Common myeloid progenitor, CD34-positive (primary cell): ENCODE measurements at regions not wholly inside any gene's neighbourhood (a gene's known extent, or its start where the extent isn't known, plus 50 kb on each side); places are given as distances from the start of the nearest gene placed in this dataset.

ENCODE experiments used
- CTCF ChIA-PET: fragments of 350-600 bp; sonication (Branson Sonifier 250); formaldehyde crosslinking; loops from one replicate; lab custom pipeline; 2021; ENCODE audit warnings: antibody characterized with exemption; lab: Charles Lee
- POLR2A ChIA-PET: fragments of 350-600 bp; sonication (Branson Sonifier 250); formaldehyde crosslinking; loops from one replicate; lab custom pipeline; 2021; ENCODE audit warnings: antibody characterized with exemption; lab: Charles Lee
- DNase-seq, 3 donors: peaks; one replicate each; pipeline versions ENCODE4 v3.0.0 to v3.0.0-alpha.2; 2013
- H3K27ac ChIP-seq, 2 experiments: 1 replicate in 1 of 2; 2 replicates in 1 of 2; pipeline ENCODE4 v1.7.0; 2013; ENCODE audit warnings: inconsistent platforms in 2 of 2, low read length in 2 of 2, mild to moderate bottlenecking in 2 of 2, low read depth in 1 of 2, moderate library complexity in 1 of 2; ENCODE audit not compliant: severe bottlenecking in 2 of 2, insufficient read depth in 1 of 2, poor library complexity in 1 of 2
- H3K27me3 ChIP-seq, 5 experiments: replicated peaks in 2 of 5; 1 replicate in 3 of 5; 2 replicates in 2 of 5; pipeline versions ENCODE4 v1.6.1 to v1.7.0; 2013; ENCODE audit warnings: low read length in 4 of 5, mild to moderate bottlenecking in 2 of 5, moderate library complexity in 2 of 5, inconsistent platforms in 1 of 5; ENCODE audit not compliant: insufficient read depth in 5 of 5, control insufficient read depth in 4 of 5
- H3K36me3 ChIP-seq, 4 experiments: 1 replicate in 2 of 4; 2 replicates in 2 of 4; pipeline versions ENCODE4 v1.6.1 to v1.7.0; 2013; ENCODE audit warnings: low read length in 3 of 4, control low read depth in 1 of 4, mild to moderate bottlenecking in 1 of 4; ENCODE audit not compliant: control insufficient read depth in 4 of 4, insufficient read depth in 4 of 4
- H3K4me1 ChIP-seq, 4 experiments: 1 replicate in 3 of 4; 2 replicates in 1 of 4; pipeline versions ENCODE4 v1.6.1 to v1.7.1; 2013; ENCODE audit warnings: low read length in 3 of 4, mild to moderate bottlenecking in 3 of 4, control low read depth in 1 of 4, inconsistent platforms in 1 of 4, moderate library complexity in 1 of 4; ENCODE audit not compliant: control insufficient read depth in 4 of 4, insufficient read depth in 4 of 4; ENCODE audit errors: control extremely low read depth in 1 of 4
- H3K4me3 ChIP-seq, 7 experiments: 1 replicate in 4 of 7; 2 replicates in 3 of 7; pipeline versions ENCODE4 v1.5.1 to v1.7.0; 2013; ENCODE audit warnings: mild to moderate bottlenecking in 7 of 7, low read length in 6 of 7, moderate library complexity in 6 of 7, inconsistent platforms in 2 of 7, low read depth in 2 of 7, control low read depth in 1 of 7; ENCODE audit not compliant: insufficient read depth in 4 of 7, control insufficient read depth in 1 of 7; ENCODE audit errors: extremely low read depth in 1 of 7
- H3K9me3 ChIP-seq, 5 experiments: 1 replicate in 4 of 5; 2 replicates in 1 of 5; pipeline versions ENCODE4 v1.6.1 to v1.7.1; 2013; ENCODE audit warnings: low read length in 4 of 5, mild to moderate bottlenecking in 2 of 5, inconsistent platforms in 1 of 5, low read depth in 1 of 5, moderate library complexity in 1 of 5; ENCODE audit not compliant: control insufficient read depth in 4 of 5, insufficient read depth in 2 of 5; ENCODE audit errors: control extremely low read depth in 1 of 5
- WGBS: methylation state at CpG from one replicate; pipeline ENCODE4 v1.1.5; 2013; ENCODE audit not compliant: insufficient coverage; 5-methylcytosine and 5-hydroxymethylcytosine counted together

DNA sequence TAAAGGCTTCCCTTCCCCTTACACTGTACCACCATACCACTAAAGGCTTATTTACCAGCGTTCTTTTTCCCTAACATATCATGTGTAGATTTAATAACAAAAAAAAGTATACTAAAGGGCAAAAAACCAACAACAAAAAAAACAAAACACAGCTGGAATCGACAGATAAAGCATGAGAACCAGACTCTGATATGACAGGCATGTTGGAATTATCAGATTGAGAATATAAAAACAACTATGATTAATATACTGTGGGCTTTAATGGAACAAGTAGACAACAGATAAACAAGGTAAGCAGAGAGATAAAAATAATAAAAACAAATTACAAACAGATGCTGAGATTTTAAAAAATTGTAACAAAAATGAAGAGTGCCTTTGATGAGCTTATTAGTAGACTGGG, 754.1 kb upstream of the MDGA2 start:
- H3K27ac ChIP-seq, result no peak overlapping the region
- CTCF ChIA-PET, result no interaction called here
- POLR2A ChIA-PET, result no interaction called here
- no CpG with 5 or more reads among the region's 2 CpGs for WGBS
- no peak overlapping the region for H3K4me3 ChIP-seq
- no peaks in the 10 kb centered on the region for H3K4me1 ChIP-seq
- no peaks in the 10 kb centered on the region for H3K9me3 ChIP-seq
- no peaks in the 10 kb centered on the region for H3K36me3 ChIP-seq
- no peaks in the 10 kb centered on the region for H3K27me3 ChIP-seq
- no peak for DNase-seq

DNA sequence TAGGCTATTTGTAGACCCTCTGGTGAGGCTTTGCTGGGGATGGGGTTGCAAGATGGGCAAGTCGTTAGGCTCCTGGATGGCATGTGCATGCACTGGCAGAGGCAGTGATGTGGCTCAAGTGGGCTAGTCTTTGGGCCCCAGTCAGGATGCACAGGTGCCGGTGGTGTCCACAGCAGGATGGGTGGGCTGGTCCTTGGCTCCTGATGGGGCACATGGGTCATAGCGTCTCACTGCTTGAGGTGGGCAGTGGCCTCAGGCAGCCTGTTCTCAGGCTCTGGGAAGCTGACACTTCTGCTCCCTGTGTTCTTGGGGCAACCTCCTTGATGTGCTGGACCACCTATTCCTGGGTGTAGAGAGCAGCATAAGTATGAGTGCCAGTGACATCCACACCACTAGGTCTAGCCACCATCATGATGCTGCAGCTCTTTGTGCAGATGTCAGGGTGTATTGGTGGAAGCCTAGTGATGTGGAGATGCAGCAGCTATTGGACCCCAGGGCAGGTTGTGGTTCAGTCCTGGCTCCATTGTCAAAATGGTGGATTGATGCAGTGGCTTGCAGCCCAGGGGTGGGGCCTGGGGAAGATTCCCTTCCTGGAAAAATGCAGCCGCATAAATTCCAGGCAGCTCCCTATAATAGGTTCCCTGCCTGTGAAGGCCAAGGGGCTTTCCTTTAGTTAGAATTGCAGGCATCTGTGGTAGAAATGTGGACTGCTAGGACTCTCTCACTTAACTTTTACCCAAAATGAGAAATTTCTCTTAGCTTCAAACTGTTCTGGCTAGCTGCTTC, 742.5 kb upstream of the MDGA2 start:
- H3K4me3 ChIP-seq, result no peak overlapping the region
- POLR2A ChIA-PET, result no interaction called here
- H3K36me3 ChIP-seq, result no peaks in the 10 kb centered on the region
- H3K4me1 ChIP-seq, result no peaks in the 10 kb centered on the region
- no peak for DNase-seq
- no peaks in the 10 kb centered on the region for H3K27me3 ChIP-seq
- CTCF ChIA-PET, result no interaction called here
- H3K9me3 ChIP-seq, result peaks cover 0 to 5% (median 0%) of the 10 kb centered on the region in 5 experiments
- H3K27ac ChIP-seq, result no peak overlapping the region
- 100% methylated on average over 3 of the region's 4 CpGs for WGBS

GRCh38 chr14:48401321-48401720, 725.9 kb upstream of the MDGA2 start:
- no peaks in the 10 kb centered on the region for H3K4me1 ChIP-seq
- peaks cover 0 to 2% (median 0%) of the 10 kb centered on the region in 5 experiments for H3K9me3 ChIP-seq
- H3K27me3 ChIP-seq, result no peaks in the 10 kb centered on the region
- POLR2A ChIA-PET, result no interaction called here
- H3K36me3 ChIP-seq, result no peaks in the 10 kb centered on the region
- 78% methylated on average over 1 of the region's 1 CpG for WGBS
- H3K4me3 ChIP-seq, result no peak overlapping the region
- CTCF ChIA-PET, result interaction anchor here (0.6 kb wide), 1 partner anchor 753 kb away, joined by 3 read pairs; no protein-coding TSS in a partner anchor
- no peak overlapping the region for H3K27ac ChIP-seq
- no peak for DNase-seq

GRCh38 chr14:48398675-48399282, 723.4 kb upstream of the MDGA2 start:
- peak; percentile 11 to 35 (median 27) for DNase-seq
- H3K27me3 ChIP-seq, result no peaks in the 10 kb centered on the region
- H3K4me3 ChIP-seq, result no peak overlapping the region
- no peaks in the 10 kb centered on the region for H3K36me3 ChIP-seq
- WGBS, result 78% methylated on average over 1 of the region's 2 CpGs
- POLR2A ChIA-PET, result no interaction called here
- no peaks in the 10 kb centered on the region for H3K4me1 ChIP-seq
- H3K9me3 ChIP-seq, result no peaks in the 10 kb centered on the region
- no peak overlapping the region for H3K27ac ChIP-seq
- CTCF ChIA-PET, result no interaction called here

GRCh38 chr14:48391661-48392060, 716.3 kb upstream of the MDGA2 start:
- POLR2A ChIA-PET, result no interaction called here
- peaks cover 0 to 2% (median 0%) of the 10 kb centered on the region in 5 experiments for H3K27me3 ChIP-seq
- H3K27ac ChIP-seq, result no peak overlapping the region
- no peaks in the 10 kb centered on the region for H3K4me1 ChIP-seq
- no peak for DNase-seq
- 95% methylated on average over 2 of the region's 5 CpGs for WGBS
- no peak overlapping the region for H3K4me3 ChIP-seq
- CTCF ChIA-PET, result no interaction called here
- no peaks in the 10 kb centered on the region for H3K36me3 ChIP-seq
- no peaks in the 10 kb centered on the region for H3K9me3 ChIP-seq

DNA sequence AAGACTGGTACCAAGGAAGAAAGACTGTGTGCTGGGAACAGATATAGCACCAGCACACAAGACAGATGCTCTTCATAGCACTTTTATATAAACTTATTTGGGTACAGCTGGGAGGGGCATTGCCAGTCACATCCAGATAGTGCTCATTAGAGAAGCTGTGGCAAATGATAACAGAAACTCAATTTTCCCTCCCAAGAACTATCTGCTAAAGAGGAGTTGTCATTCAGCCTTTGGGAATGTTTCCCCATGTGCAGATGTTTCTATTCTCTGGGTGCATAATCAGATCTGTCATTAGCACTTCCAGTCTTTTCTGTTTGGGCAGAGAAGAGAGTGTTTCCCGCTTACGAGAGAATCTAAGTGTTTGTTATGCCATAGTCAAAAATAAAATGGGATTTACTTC, 714.9 kb upstream of the MDGA2 start:
- CTCF ChIA-PET, result no interaction called here
- Histone ChIP-seq H3K36me3 (no peaks in the 10 kb centered on the region), H3K4me3 (no peak overlapping the region), H3K4me1 (no peaks in the 10 kb centered on the region), H3K27ac (no peak overlapping the region), H3K9me3 (no peaks in the 10 kb centered on the region), H3K27me3 (peaks cover 0 to 2% (median 0%) of the 10 kb centered on the region in 5 experiments)
- no peak for DNase-seq
- POLR2A ChIA-PET, result no interaction called here
- no CpG with 5 or more reads among the region's 2 CpGs for WGBS

GRCh38 chr14:48384821-48385220, 709.4 kb upstream of the MDGA2 start:
- H3K4me3 ChIP-seq, result no peak overlapping the region
- H3K4me1 ChIP-seq, result no peaks in the 10 kb centered on the region
- 100% methylated on average over 1 of the region's 1 CpG for WGBS
- no peaks in the 10 kb centered on the region for H3K27me3 ChIP-seq
- no peaks in the 10 kb centered on the region for H3K9me3 ChIP-seq
- DNase-seq, result no peak
- ChIA-PET CTCF (interaction anchor here (1.5 kb wide), 1 partner anchor 10 kb away, joined by 4 read pairs; no protein-coding TSS in a partner anchor), POLR2A (no interaction called here)
- no peaks in the 10 kb centered on the region for H3K36me3 ChIP-seq
- H3K27ac ChIP-seq, result no peak overlapping the region
